ENCODE measurements at regions not wholly inside any gene's neighbourhood (a gene's known extent, or its start where the extent isn't known, plus 50 kb on each side); places are given as distances from the start of the nearest gene placed in this dataset.

GRCh38 chr15:25554640-25555039, 115.8 kb upstream of the UBE3A start:
- no peak for TF ChIP-seq CTCF (IDR thresholded peaks at IDR 0.05)
- no peak for TF ChIP-seq POLR2AphosphoS5 (IDR thresholded peaks at IDR 0.05; ENCODE audit: insufficient read depth in 1 of 2, low read depth in 1 of 2)
